SK-N-SH (cell line): ENCODE measurements at regions not wholly inside any gene's neighbourhood (a gene's known extent, or its start where the extent isn't known, plus 50 kb on each side); places are given as distances from the start of the nearest gene placed in this dataset.

Experiments
- CTCF ChIA-PET: fragments of 300-600, 350-600 bp; formaldehyde crosslinking; extraction: SDS; loops from one replicate; lab custom pipeline; 2021; lab: Yijun Ruan, JAX
- POLR2A ChIA-PET: fragments of 350-600 bp; sonication (Branson Sonifier 250); formaldehyde crosslinking; extraction: SDS; loops from one replicate; lab custom pipeline; 2020; ENCODE audit warnings: antibody characterized with exemption, inconsistent platforms; lab: Yijun Ruan, JAX
- DNase-seq: peaks from one replicate; pipeline ENCODE4 v3.0.0; 2012
- H2AFZ ChIP-seq: fragments of 200-600 bp; sonication (generic); 2 replicates; pipeline ENCODE4 v1.8.1; 2016; ENCODE audit warnings: antibody characterized with exemption, mild to moderate bottlenecking, low read depth
- H3F3A ChIP-seq: fragments of 200-600 bp; sonication (generic); replicated peaks from 2 replicates; pipeline ENCODE3; 2016; ENCODE audit warnings: antibody characterized with exemption, mild to moderate bottlenecking; ENCODE audit not compliant: insufficient read depth
- H3K27ac ChIP-seq, 2 experiments: fragments of 200-500 bp in 1 of 2; fragments of 200-600 bp in 1 of 2; sonication (Bioruptor generic) in 1 of 2; sonication (generic), shearing (Covaris generic) in 1 of 2; 2 replicates each; pipeline versions ENCODE4 v1.5.1 to v1.6.1; 2014 to 2016; ENCODE audit warnings: low read depth in 2 of 2, inconsistent platforms in 1 of 2, low read length in 1 of 2, mild to moderate bottlenecking in 1 of 2, mixed read lengths in 1 of 2
- H3K27me3 ChIP-seq: fragments of 200-600 bp; sonication (generic), shearing (Covaris generic); 2 replicates; pipeline ENCODE4 v1.6.1; 2016; ENCODE audit warnings: mixed run types; ENCODE audit not compliant: insufficient read depth
- H3K36me3 ChIP-seq, 2 experiments: fragments of 200-500 bp in 1 of 2; fragments of 200-600 bp in 1 of 2; sonication (Bioruptor generic) in 1 of 2; sonication (generic) in 1 of 2; replicated peaks in 1 of 2; 2 replicates each; pipeline versions ENCODE3 to v1.5.1; 2014 to 2016; ENCODE audit warnings: low read length in 1 of 2, mild to moderate bottlenecking in 1 of 2; ENCODE audit not compliant: insufficient read depth in 2 of 2, control insufficient read depth in 1 of 2
- H3K4me1 ChIP-seq, 2 experiments: fragments of 200-500 bp in 1 of 2; fragments of 200-600 bp in 1 of 2; sonication (Bioruptor generic) in 1 of 2; sonication (generic), shearing (Covaris generic) in 1 of 2; 2 replicates each; pipeline versions ENCODE4 v1.5.1 to v1.6.1; 2014 to 2016; ENCODE audit warnings: low read depth in 1 of 2, low read length in 1 of 2, mixed run types in 1 of 2; ENCODE audit not compliant: insufficient read depth in 2 of 2, control insufficient read depth in 1 of 2
- H3K4me2 ChIP-seq: fragments of 200-600 bp; sonication (generic), shearing (Covaris generic); 2 replicates; pipeline ENCODE4 v1.6.1; 2017; ENCODE audit warnings: mixed run types
- H3K4me3 ChIP-seq, 2 experiments: fragments of 200-500 bp in 1 of 2; fragments of 200-600 bp in 1 of 2; sonication (Bioruptor generic) in 1 of 2; sonication (generic), shearing (Covaris generic) in 1 of 2; 2 replicates each; pipeline versions ENCODE4 v1.5.1 to v1.8.1; 2014 to 2016; ENCODE audit warnings: low read depth in 2 of 2, inconsistent platforms in 1 of 2, low read length in 1 of 2, mild to moderate bottlenecking in 1 of 2, mixed read lengths in 1 of 2, moderate library complexity in 1 of 2
- H3K79me2 ChIP-seq: fragments of 200-600 bp; sonication (generic); 2 replicates; pipeline ENCODE4 v1.8.1; 2017; ENCODE audit warnings: mild to moderate bottlenecking; ENCODE audit not compliant: insufficient read depth
- H3K9ac ChIP-seq: fragments of 200-600 bp; sonication (generic); 2 replicates; pipeline ENCODE4 v1.6.1; 2017; ENCODE audit warnings: mixed run types
- H3K9me2 ChIP-seq: fragments of 200-600 bp; sonication (generic); 2 replicates; pipeline ENCODE4 v1.6.1; 2017; ENCODE audit warnings: mixed run types
- H3K9me3 ChIP-seq: fragments of 200-600 bp; sonication (generic); 2 replicates; pipeline ENCODE4 v1.6.1; 2017; ENCODE audit warnings: mixed run types, mild to moderate bottlenecking, moderate library complexity
- H4K20me1 ChIP-seq: fragments of 200-600 bp; sonication (generic); 2 replicates; pipeline ENCODE4 v1.6.1; 2017; ENCODE audit warnings: mild to moderate bottlenecking, mixed run types; ENCODE audit not compliant: insufficient read depth
- CHD2 ChIP-seq: fragments of 150-350 bp; IDR thresholded peaks from 2 replicates; pipeline ENCODE4 v1.6.1; 2018; ENCODE audit warnings: low read length; ENCODE audit not compliant: partially characterized antibody
- ELF1 ChIP-seq: IDR thresholded peaks from 2 replicates; pipeline ENCODE4 v1.4.0; 2012
- EP300 ChIP-seq, 2 experiments: IDR thresholded peaks; 2 replicates each; pipeline versions ENCODE4 v1.4.0 to v1.6.1; 2012; ENCODE audit warnings: borderline replicate concordance in 1 of 2, low read depth in 1 of 2, low read length in 1 of 2
- FOXJ3 ChIP-seq: sonication (generic); formaldehyde crosslinking; IDR thresholded peaks from 2 replicates; pipeline ENCODE4 v1.5.1; 2020; ENCODE audit warnings: mild to moderate bottlenecking, missing genetic modification reagents
- FOXM1 ChIP-seq: IDR thresholded peaks from 2 replicates; pipeline ENCODE4 v1.4.0; 2012; ENCODE audit warnings: low read depth, mild to moderate bottlenecking
- GATA2 ChIP-seq: sonication (generic); formaldehyde crosslinking; IDR thresholded peaks from 2 replicates; pipeline ENCODE4 v1.5.0; 2020; ENCODE audit warnings: mild to moderate bottlenecking, missing genetic modification reagents
- JUND ChIP-seq: IDR thresholded peaks from 2 replicates; pipeline ENCODE4 v1.4.0; 2012
- MEF2A ChIP-seq: IDR thresholded peaks from 2 replicates; pipeline ENCODE4 v1.4.0; 2012; ENCODE audit warnings: low read depth, borderline replicate concordance
- MXI1 ChIP-seq: IDR thresholded peaks from 2 replicates; pipeline ENCODE4 v1.6.1; 2012; ENCODE audit warnings: mild to moderate bottlenecking, low read depth, low read length, improper control_type of control experiment
- NFIC ChIP-seq: IDR thresholded peaks from 2 replicates; pipeline ENCODE4 v1.4.0; 2012; ENCODE audit warnings: borderline replicate concordance
- NRF1 ChIP-seq: IDR thresholded peaks from 2 replicates; pipeline ENCODE4 v1.6.1; 2012; ENCODE audit warnings: low read depth, mild to moderate bottlenecking, low read length
- POLR2AphosphoS5 ChIP-seq: IDR thresholded peaks from 2 replicates; pipeline ENCODE4 v1.6.1; 2012; ENCODE audit warnings: low read depth, low read length
- RAD21 ChIP-seq: IDR thresholded peaks from 2 replicates; pipeline ENCODE4 v1.6.1; 2012; ENCODE audit warnings: mild to moderate bottlenecking, low read length
- RCOR1 ChIP-seq: fragments of 150-350 bp; IDR thresholded peaks from 2 replicates; pipeline ENCODE4 v1.6.1; 2017; ENCODE audit warnings: antibody characterized with exemption, low read length
- REST ChIP-seq: IDR thresholded peaks from 2 replicates; pipeline ENCODE4 v1.6.1; 2012; ENCODE audit warnings: mild to moderate bottlenecking, low read depth, low read length, moderate library complexity
- SIN3A ChIP-seq: IDR thresholded peaks from 2 replicates; pipeline ENCODE4 v1.6.1; 2012; ENCODE audit warnings: low read depth, mild to moderate bottlenecking, low read length, moderate library complexity, borderline replicate concordance
- TAF1 ChIP-seq: IDR thresholded peaks from 2 replicates; pipeline ENCODE4 v1.6.1; 2012; ENCODE audit warnings: low read depth, mild to moderate bottlenecking, low read length, moderate library complexity, borderline replicate concordance
- TCF12 ChIP-seq: IDR thresholded peaks from 2 replicates; pipeline ENCODE4 v1.4.0; 2012
- WGBS: methylation state at CpG from one replicate; pipeline ENCODE4 v1.1.6; 2017; ENCODE audit warnings: low lambda C conversion rate; 5-methylcytosine and 5-hydroxymethylcytosine counted together
- TF ChIP-seq, protein P1 (sequence below): IDR thresholded peaks from 2 replicates; pipeline ENCODE4 v1.4.0; 2012; ENCODE audit warnings: low read depth

DNA sequence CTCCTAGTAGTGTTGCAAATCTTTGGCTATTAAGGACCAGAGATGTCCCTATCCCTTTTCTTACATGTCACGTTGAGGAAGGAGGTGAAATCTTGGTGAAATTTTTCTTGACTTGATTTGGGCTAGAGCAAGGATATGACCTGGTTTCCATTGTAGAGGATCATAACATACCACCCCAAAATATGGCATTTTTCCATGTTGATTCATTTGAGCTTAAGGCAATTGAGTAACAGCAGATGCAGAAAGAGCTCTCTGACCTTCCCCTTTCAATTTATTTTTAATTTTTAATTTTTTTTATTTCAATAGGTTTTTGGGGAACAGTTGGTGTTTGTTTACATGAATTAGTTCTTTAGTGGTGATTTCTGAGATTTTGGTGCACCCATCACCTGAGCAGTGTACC lies 61.2 kb upstream of the MAP1B start:
- Histone ChIP-seq H3K79me2 (no peaks in the 10 kb centered on the region), H3K27me3 (no peaks in the 10 kb centered on the region), H2AFZ (no peak overlapping the region), H3K9me3 (no peaks in the 10 kb centered on the region), H3K4me2 (no peak overlapping the region), H3K9ac (no peak overlapping the region), H3K4me3 (no peak overlapping the region), H3K9me2 (no peaks in the 10 kb centered on the region), H3K4me1 (peaks cover 0 to 2% of the 10 kb centered on the region in 2 experiments; a peak in 2 of 4 replicates), H3K36me3 (no peaks in the 10 kb centered on the region)
- DNase-seq, result no peak
- ChIA-PET POLR2A (no interaction called here), CTCF (no interaction called here)
- TF ChIP-seq FOXM1 (no peak), TCF12 (no peak), GATA2 (no peak), JUND (no peak), MXI1 (no peak), SIN3A (no peak), RCOR1 (no peak), FOXJ3 (no peak), TAF1 (no peak), CHD2 (no peak), RAD21 (no peak), MEF2A (no peak), POLR2AphosphoS5 (no peak), REST (no peak), NFIC (no peak), EP300 (IDR thresholded peaks at IDR 0.05; ENCODE audit: borderline replicate concordance in 1 of 2, low read depth in 1 of 2, low read length in 1 of 2) (no peak), NRF1 (no peak), ELF1 (no peak)
- TF ChIP-seq, protein P1, sequence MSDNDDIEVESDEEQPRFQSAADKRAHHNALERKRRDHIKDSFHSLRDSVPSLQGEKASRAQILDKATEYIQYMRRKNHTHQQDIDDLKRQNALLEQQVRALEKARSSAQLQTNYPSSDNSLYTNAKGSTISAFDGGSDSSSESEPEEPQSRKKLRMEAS, result no peak
- TF ChIP-seq, all 33 proteins: peak for 0
- WGBS, result 53% methylated on average over 1 of the region's 1 CpG
- H3F3A ChIP-seq, result no peaks in the 10 kb centered on the region
- no peaks in the 10 kb centered on the region for H4K20me1 ChIP-seq
- H3K27ac ChIP-seq, result no peak overlapping the region
